ENCODE measurements at regions not wholly inside any gene's neighbourhood (a gene's known extent, or its start where the extent isn't known, plus 50 kb on each side); places are given as distances from the start of the nearest gene placed in this dataset.
"Not testable (repeated sequence)": the region's sequence is repeated elsewhere in the genome, so short reads cannot be mapped to it uniquely, and the experiment has no call there.

GRCh38 chr16:60811051-60811608 is 1225.1 kb downstream of the CDH8 start:
- DNase-seq (ENCODE audit: low spot score), result no peak

DNA sequence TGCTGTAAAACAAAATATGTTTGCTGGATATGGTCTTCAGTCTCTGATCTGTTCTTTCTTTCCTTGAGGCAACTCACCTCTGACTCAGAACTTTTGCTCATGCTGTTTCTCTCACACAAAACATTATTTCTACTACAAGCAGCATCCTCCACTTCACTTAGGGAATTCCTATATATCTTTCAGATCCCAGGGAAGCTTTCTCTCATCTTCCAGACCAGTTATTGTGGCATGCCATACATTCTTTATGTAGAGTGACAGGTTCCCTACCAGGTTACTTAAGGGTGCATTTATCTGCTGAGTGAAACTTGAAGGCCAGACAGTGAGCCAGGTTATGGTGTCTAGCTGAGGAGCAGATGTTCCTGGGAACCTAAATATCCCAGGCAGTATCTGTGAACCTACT is 1226.0 kb downstream of the CDH8 start:
- no peak for DNase-seq (ENCODE audit: low spot score)

DNA sequence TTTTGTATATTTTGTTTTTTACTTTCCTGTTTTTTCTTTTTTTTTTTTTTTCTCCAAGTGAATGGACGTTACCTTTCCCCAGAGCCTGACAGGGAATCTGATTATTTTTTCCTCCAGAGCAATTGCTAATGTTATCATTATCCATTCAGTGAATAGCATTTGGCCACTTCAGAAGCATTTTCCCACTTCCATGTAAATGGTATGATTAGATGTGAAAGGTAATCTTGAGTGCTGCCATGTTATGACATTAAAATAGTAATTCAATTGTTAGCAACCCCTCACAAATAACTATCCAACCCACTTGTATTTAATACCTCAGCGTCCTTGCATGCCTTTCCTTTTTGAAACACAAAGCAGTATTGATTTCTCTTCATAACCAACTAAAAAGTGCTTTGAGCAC is 1243.8 kb downstream of the CDH8 start:
- no peak for DNase-seq (ENCODE audit: low spot score)

DNA sequence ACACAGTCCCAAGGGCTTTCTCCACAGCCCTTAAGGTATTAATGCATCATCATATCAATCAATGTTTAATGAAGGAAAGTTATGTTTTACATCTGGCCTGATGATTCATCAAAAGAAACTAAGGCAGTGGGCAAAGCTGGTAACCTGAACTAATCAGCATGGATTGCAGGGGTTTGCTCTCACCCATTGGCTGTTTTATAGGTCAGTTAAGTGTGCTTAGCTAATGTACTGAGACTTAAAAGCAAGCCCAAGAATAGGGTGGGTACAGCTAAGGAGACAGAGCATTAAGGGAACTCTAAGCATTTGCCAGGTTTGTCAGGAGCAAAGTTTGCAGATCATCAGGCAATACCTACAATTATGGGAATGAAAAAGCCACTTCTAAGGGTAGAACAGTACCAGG is 1247.6 kb downstream of the CDH8 start:
- no peak for DNase-seq (ENCODE audit: low spot score)

GRCh38 chr16:60776281-60776680 is 1260.0 kb downstream of the CDH8 start:
- DNase-seq (ENCODE audit: low spot score), result no peak

DNA sequence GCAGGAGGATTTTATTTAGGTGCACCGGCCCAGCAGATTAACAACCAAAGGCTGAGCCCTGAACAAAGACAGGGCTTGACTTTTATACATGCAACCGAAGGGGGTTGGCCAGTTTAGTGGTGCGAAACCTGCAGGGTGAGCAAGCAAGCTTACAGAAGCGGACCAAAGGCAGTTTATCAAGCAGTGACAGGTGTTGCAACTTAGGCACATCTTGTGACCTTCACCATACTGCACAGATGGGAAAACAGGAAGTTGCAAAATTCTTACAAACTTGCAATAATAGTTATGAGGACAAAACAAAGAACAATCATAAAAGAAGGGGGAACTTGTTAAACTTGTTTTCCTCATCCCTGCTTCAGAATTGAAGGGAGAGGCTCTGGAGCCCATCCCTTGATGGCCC is 1265.1 kb downstream of the CDH8 start:
- no peak for DNase-seq (ENCODE audit: low spot score)

DNA sequence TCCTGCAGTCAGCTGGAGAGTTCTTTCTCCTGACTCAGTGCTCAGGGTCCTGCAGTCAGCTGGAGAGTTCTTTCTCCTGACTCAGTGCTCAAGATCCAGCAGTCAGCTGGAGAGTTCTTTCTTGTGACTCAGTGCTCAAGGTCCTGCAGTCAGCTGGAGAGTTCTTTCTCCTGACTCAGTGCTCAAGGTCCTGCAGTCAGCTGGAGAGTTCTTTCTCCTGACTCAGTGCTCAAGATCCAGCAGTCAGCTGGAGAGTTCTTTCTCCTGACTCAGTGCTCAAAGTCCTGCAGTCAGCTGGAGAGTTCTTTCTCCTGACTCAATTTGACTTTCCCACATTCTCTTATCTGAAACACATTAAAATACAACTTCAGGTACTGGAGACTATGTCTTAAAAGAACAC is 1265.9 kb downstream of the CDH8 start:
- not testable (repeated sequence) for DNase-seq (ENCODE audit: low spot score)

GRCh38 chr16:60763869-60764268 is 1272.4 kb downstream of the CDH8 start:
- no peak for DNase-seq (ENCODE audit: low spot score)

GRCh38 chr16:60755907-60756306 is 1280.3 kb downstream of the CDH8 start:
- DNase-seq (ENCODE audit: low spot score), result no peak

- no peak for DNase-seq (ENCODE audit: low spot score)
Measured at GRCh38 chr16:60748366-60748765, 1287.9 kb downstream of the CDH8 start.

- DNase-seq (ENCODE audit: low spot score), result no peak
Measured at GRCh38 chr16:60744198-60744597, 1292.0 kb downstream of the CDH8 start.

- DNase-seq (ENCODE audit: low spot score), result no peak
Measured at GRCh38 chr16:60741810-60742209, 1294.4 kb downstream of the CDH8 start.

GRCh38 chr16:60739737-60740683 is 1296.2 kb downstream of the CDH8 start:
- no peak for DNase-seq (ENCODE audit: low spot score)

GRCh38 chr16:60731329-60732050 is 1304.7 kb downstream of the CDH8 start:
- DNase-seq (ENCODE audit: low spot score), result no peak

- DNase-seq (ENCODE audit: low spot score), result no peak
Measured at GRCh38 chr16:60729051-60729450, 1307.2 kb downstream of the CDH8 start.

DNA sequence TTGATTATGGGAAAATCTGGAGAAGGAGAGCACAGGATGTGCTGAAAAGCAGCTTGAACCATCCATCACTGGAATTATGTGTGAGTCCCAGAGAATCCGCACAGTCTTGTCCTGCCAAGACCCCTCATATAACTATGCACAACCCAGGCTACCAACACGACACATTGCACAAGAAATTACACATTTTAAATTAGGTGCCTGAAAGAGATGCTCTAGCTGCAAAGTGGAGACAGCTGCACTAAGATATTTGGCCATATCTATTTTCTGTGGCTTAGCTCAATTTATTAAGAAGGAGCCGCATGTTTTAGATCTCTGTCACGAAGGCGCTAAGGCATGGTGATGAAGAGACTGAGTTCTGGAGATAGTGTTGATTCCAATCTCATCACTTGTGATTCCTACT is 1308.4 kb downstream of the CDH8 start:
- DNase-seq (ENCODE audit: low spot score), result no peak

GRCh38 chr16:60720060-60720459 is 1316.2 kb downstream of the CDH8 start:
- DNase-seq (ENCODE audit: low spot score), result no peak

GRCh38 chr16:60717808-60718207 is 1318.4 kb downstream of the CDH8 start:
- DNase-seq (ENCODE audit: low spot score), result no peak

DNA sequence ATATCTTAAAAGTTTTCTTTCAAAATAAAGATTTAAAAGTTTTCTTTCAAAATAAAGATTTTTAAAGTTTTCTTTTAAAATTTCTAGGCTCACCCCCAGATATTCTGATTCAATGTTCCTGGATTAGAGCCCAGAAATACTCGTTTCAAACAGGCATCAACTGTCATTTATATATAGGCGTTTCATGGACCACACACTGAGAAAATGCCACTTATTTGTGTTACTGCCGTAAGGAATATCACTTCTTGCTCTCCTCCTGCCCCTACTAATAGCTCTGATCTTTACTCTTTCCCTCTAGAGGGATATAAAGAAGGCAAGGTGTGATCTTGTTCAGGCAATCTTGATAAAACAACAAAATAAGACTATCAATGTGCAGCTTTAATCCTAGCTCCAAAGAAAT is 1324.1 kb downstream of the CDH8 start:
- no peak for DNase-seq (ENCODE audit: low spot score)

GRCh38 chr16:60704726-60705125 is 1331.5 kb downstream of the CDH8 start:
- no peak for DNase-seq (ENCODE audit: low spot score)

GRCh38 chr16:60703096-60703495 is 1333.1 kb downstream of the CDH8 start:
- DNase-seq (ENCODE audit: low spot score), result no peak

- no peak for DNase-seq (ENCODE audit: low spot score)
Measured at GRCh38 chr16:60686824-60687223, 1349.4 kb downstream of the CDH8 start.

DNA sequence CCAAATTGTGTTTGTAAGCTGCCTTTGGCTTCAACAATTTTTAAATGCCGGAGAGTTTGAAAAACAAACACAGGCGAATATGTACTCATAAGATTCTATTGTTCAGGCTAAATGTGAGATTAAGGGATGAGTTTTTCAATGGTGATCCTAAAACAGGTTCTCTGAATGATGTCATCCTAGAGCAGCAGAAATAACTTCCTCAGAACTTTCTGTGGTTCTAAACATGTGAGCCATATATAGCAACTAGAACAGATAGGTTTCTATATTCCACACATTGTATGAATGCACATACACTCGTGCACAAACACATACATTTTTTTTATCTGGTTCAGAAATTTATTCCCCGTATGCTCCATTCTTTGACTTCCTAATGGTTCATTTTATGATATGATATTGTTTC is 1352.2 kb downstream of the CDH8 start:
- no peak for DNase-seq (ENCODE audit: low spot score)
